GM19397 (cell line): ENCODE measurements at regions not wholly inside any gene's neighbourhood (a gene's known extent, or its start where the extent isn't known, plus 50 kb on each side); places are given as distances from the start of the nearest gene placed in this dataset.

Source experiments
- ATAC-seq: cut with Tn5 transposase; IDR thresholded peaks from one replicate; pipeline ENCODE4 v1.9.1; 2021; ENCODE audit warnings: mild to moderate bottlenecking, moderate library complexity; ENCODE audit not compliant: unreplicated experiment

DNA sequence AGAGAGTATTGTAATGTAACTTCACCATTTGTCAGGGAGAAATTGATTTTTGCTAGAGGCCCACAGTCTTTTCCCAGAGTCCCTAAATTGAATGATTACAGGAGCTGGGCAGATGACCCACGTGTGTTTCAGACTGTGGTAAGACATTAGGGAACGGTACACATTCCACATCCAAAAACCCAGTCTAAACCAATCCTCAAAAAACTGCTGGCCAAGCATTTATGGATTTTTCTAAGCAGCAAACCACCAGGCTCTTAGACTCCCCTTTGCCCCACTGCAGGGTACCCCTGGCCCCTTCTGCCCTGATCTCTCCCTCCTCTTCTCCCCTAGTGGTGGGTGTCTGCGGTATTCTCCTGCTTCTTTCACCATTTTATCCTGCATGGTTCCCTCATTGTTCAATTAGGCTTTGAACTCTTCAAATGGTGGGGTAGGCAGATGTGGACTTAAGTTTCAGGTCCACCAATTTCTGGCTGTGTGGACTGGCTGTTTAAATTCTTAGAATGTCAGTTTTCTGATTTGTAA is 135.5 kb upstream of the SORCS3 start:
- no peak for ATAC-seq

GRCh38 chr10:104509981-104510380 is 131.1 kb upstream of the SORCS3 start:
- ATAC-seq, result no peak

DNA sequence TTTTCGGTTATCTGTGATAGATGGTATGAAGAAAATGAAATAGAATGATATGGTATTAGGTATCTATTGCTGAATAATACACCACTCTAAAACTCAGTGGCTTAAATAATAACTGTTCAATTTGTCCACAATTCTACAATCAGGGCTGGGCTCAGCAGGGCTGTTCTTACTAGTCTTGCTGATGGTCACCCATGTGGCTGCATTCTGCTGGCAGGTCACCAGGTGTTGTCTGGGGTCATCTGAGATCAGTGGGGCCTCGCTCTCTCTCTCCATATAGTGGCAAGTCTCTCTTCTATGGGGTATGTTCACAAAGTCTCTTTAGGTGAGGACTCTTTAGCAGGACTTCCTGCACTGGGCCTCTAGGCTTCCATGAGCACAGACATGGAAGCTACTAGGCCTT is 130.4 kb upstream of the SORCS3 start:
- no peak for ATAC-seq

DNA sequence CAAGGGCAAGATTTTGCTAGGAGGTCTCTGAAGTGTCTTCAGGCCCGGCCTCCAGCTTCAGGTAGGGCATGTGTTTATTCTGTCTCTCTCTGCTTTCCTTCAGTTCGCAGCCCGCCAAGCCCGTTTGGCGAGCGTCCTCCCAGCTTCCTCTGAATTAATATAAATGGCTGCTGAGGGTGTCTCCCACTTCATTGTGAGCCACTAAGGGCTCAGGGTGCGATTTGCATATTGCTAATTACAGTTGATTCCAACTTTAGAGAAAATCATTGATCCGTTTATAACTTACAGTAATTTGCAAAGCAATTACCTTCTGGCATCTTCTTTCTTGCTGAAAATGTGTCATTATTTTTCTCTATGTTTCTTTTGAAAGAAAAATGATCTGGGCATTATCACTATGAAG is 128.3 kb upstream of the SORCS3 start:
- ATAC-seq, result no peak

- no peak for ATAC-seq
These were observed 125.4 kb upstream of the SORCS3 start for GRCh38 chr10:104515678-104516199.

DNA sequence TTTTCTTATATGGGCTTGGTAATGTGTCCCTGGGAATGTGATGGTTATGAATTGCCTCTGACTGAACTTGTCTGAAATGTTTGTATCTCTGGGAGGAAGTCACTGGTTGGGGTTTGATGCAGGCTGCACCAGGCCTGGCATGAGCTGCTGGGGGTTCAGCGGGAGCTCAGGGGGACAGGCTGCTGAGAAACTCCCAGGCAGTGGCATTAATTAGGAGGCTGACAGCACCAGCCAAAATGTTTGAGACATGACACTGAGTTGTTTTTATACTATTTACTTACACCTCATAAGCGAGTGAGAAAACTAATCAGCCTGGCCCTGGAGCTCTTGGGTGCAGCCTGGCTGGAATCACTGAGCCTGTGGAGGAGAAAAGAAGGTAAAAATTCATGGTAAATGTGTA is 124.1 kb upstream of the SORCS3 start:
- no peak for ATAC-seq

- no peak for ATAC-seq
These were observed 123.1 kb upstream of the SORCS3 start for GRCh38 chr10:104517946-104518345.

DNA sequence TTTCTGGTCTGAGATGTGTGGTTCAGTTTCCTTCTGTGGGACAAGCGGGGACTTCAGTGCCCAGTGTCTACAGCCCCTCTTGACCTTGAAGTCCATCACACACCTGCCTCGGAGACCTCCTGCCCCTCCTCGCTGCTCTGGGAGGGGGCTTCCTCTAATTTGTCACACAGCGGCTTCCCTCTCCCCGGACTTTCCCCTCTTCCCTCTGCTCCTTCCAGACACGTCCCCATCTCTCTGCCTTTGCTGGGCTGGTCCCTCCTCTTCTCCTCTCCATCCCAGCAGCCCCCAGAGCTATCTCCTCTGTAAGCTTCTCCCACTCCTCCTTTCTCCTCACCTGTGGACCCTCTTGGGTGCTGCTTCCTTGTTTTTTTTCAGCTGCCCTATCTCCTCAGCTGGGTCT is 122.2 kb upstream of the SORCS3 start:
- ATAC-seq, result no peak

DNA sequence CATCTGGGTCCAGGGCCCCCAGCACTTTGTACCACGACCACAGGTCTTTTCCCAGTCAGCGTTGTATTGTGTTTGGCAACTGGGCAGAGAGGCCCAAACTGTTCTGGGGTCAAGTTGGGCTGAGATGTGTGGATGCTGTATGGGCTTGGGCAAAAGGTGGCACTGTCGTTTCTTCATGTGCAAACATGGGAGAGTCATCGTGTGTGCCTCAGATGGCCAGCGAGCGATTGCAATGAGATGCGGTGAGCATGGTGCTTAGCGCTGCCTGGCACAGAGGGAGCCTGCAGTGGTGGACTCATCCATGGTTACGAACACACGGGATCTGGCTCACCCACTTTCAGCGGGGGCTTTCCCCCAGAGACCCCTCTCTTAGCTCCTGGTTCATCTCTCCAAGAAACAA is 120.4 kb upstream of the SORCS3 start:
- ATAC-seq, result no peak

DNA sequence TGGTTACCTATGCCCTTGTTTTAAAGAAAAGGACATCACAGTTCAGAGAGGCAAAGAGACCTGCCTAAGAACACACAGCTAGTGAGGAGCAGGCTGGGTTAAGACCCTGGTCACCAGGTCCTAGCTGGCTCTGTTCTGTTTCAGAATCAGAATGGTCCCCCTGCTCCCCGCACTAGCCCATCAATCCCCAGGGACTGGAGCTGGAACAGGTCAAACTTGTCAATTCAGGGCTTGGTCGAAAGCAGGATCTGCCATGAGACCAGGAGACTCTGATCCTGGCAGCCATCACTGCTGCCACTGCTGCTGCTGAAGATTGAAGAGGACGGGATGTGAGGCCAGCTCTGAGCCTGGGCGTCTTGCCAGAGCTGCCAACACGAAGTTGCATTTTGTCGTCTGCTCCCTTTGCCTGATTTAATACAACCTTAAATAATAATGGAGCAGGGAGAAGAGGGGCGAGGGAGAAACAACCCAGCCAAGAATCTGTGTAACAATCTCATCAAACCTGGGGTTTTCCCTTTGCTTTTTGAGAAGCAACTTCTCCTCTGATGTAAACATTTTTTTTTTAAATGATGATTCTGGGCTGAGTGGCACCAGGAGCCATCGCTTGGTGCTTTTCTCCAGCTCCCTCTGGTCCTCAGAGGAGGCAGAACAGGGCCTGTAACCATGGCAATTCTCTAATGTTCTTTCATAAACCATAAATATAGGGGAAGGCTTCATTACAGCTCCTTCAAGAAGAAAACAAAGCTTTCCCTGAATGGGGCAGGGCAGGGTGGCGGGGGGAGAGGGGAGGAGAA is 119.0 kb upstream of the SORCS3 start:
- no peak for ATAC-seq

GRCh38 chr10:104526188-104526587 is 114.9 kb upstream of the SORCS3 start:
- ATAC-seq, result no peak

DNA sequence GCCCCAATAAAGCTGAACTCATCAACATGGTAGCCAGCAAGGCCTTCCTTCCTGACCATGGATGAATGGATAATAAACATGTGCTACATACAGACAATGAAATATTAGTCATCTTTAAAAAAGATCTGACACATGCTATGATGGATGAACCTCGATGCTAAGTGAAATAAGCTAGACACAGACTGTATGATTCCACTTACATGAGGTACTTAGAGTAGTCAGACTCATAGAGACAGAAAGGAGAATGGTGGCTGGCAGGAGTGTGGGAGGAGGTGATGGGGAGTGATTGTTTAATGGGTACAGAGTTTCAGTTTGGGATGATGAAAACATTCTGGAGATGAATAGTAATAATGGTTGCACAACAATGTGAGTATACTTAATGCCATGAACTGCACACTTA is 114.1 kb upstream of the SORCS3 start:
- no peak for ATAC-seq

- no peak for ATAC-seq
These were observed 100.9 kb upstream of the SORCS3 start for GRCh38 chr10:104540181-104540580.

- ATAC-seq, result no peak
These were observed 99.3 kb upstream of the SORCS3 start for GRCh38 chr10:104541820-104542219.

- ATAC-seq, result no peak
These were observed 94.8 kb upstream of the SORCS3 start for GRCh38 chr10:104546336-104546735.

DNA sequence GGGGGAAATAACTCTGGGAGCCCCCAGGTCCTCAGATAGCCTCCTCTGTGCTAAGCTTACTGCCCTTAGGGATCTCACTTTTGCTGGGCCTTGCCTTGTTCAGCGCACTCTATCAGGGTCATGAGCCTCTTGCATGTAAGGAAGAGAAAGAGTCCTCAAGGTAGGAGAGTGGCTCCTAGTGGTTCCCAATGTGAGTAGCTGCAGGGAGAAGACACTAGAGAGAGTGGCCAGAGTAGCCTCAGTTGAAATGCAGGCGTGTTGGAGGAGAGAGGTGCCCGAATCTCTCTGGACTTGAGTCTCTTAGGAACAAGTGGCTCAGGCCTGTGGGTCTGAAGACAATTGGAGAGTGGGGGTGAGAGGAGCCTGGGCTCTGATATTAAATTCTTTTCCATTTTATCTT is 94.3 kb upstream of the SORCS3 start:
- no peak for ATAC-seq

GRCh38 chr10:104548090-104548489 is 93.0 kb upstream of the SORCS3 start:
- no peak for ATAC-seq

- no peak for ATAC-seq
These were observed 84.3 kb upstream of the SORCS3 start for GRCh38 chr10:104556831-104557230.

DNA sequence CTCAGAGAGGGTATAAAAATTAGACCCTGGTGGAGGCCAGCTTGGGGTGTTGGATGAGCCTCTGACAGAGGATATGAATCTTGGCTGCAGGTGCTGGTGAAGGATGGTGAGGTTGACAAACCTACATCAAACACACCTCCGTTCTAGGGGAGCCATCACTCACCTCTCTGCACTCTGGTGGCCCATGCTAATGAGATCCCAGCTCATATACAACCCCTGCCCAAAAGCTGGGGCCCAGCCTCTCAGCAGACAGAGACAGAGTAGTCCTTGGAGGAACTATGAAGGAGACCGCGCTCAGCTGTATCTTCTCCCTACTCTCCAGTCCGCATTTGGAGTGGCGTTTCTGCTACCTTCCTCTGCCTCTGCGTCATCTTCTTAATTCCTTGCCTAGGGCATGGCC is 83.1 kb upstream of the SORCS3 start:
- ATAC-seq, result no peak

GRCh38 chr10:104559935-104560334 is 81.2 kb upstream of the SORCS3 start:
- ATAC-seq, result no peak

DNA sequence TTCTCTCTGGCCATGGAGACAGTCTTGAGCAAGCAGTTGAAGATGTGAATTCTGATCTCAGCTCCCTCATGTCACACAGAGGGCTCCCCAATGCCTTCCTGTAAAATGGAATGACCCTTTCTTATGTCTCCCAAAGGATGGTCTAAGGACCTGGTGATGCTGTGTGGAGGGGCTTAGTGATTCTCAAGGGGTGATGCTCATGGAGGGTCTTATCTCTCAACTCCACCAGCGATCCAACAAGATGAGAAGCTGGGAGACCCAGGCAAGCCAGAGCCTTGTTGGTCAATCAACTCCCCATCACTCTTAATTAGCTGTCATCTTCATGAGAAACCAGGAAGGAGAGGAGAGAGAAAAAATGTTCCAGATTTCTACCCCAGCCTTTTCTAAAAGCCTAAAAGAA is 78.0 kb upstream of the SORCS3 start:
- ATAC-seq, result no peak

GRCh38 chr10:104563548-104563947 is 77.5 kb upstream of the SORCS3 start:
- no peak for ATAC-seq

- ATAC-seq, result no peak
These were observed 66.7 kb upstream of the SORCS3 start for GRCh38 chr10:104574427-104574826.
